ENCODE measurements at regions not wholly inside any gene's neighbourhood (a gene's known extent, or its start where the extent isn't known, plus 50 kb on each side); places are given as distances from the start of the nearest gene placed in this dataset.
"Not testable (repeated sequence)": the region's sequence is repeated elsewhere in the genome, so short reads cannot be mapped to it uniquely, and the experiment has no call there.

DNA sequence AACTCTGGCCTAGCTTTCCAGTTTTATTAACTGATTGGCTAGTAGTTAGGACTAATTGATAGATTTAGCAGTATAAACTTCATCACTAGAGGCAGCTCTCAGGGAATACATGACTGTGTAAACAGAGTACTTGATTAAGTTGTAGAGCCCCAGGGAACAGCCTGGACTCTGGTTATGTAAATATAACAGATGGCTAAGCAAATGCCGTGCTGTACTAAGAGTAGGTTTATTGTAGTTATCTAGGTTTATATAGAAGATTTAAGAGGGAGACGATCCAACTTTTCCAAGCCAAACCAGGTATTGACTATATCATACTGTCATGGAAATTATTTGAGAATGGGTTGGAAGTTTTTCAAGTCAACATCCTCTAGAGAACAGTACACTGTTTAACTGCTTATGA is 463.4 kb upstream of the GRID2 start:
- DNase-seq, result no peak

DNA sequence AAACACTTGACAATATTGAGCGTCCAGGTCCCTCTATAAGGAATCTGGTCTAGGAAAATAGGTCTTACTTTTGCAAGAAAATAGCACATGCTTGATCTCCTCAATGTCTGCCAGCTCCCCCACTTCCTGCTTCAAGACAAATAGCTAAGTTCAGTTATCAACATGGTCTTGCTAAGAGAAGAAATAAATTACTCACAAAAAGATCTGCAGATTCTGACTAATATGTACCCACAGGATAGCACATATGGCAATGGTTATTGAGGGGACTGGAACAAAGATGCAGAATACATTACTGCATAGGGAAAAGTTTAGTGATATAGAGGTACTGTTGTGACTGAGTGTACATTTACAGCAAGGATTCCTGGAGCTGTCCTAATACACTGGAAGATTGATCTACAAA is 457.5 kb upstream of the GRID2 start:
- DNase-seq, result no peak

DNA sequence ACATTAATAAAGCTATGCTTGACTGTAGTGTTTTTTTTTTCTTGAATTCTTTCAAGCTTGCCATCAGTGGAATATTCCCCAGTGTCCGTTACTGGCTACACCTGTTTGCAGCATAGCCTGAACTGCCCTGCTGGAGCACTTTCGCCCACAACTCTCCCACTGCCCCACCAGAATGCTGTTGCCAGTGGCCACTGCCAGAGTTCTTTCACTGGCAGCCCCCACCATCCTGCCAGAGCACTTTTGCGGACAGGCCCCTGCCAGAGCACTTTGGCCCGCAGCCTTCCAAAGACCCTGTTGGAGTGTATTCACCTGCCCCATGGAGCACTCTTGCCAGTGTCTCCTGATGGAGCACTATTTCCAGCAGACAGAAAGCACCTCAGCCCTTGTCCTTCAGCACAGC is 452.3 kb upstream of the GRID2 start:
- no peak for DNase-seq

DNA sequence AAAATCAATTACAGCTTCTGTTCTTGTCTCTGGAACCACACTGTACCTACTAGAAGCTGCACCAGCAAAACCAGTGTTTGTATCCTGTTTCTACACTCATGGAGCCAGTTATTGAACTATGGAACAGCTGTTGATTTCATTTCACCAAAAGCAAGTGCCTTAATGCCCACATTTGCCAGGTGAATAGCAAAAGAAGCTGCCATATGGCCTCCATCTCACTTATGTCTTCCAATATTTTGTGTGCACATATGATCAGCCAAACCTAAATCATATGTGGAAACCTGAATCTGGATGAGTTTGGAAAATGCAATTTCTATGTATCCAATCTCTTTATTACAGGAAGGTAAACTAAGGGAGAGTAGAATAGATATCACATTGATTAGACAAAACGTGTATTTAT is 415.8 kb upstream of the GRID2 start:
- DNase-seq, result no peak

DNA sequence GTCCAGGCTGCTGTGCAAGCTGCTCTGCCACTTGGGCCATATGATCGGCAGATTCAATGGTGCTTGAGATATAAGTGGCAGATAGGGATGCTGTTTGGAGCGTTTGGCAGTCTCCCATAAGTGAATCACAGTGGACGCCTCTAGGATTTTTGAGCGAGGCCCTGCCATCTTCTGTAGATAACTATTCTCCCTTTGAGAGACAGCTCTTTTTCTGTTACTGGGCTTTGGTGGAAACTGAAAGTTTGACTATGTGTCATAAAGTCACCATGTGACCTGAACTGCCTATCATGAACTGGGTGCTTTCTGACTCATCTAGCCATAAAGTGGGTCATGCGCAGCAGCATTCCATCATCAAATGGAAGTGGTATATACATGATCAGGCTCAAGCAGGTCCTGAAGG is 412.5 kb upstream of the GRID2 start:
- DNase-seq, result not testable (repeated sequence)

DNA sequence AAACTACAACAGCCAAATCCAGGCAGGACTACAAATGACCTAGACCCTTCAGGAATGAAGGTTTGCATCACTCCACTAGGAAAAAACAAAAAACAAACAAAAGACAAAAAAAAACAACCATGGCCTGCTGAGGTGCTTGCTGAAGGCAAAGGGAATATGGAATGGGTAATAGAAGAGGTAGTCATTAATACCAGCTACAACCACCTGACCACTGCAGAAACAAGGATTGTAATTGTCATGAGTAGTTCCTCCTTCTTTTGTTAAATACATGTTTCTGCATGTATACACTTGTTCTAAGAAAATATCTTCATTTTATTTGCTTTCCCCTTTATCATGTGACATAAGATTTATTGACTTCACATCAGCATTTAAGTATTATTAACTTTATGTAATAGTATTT is 409.8 kb upstream of the GRID2 start:
- no peak for DNase-seq

DNA sequence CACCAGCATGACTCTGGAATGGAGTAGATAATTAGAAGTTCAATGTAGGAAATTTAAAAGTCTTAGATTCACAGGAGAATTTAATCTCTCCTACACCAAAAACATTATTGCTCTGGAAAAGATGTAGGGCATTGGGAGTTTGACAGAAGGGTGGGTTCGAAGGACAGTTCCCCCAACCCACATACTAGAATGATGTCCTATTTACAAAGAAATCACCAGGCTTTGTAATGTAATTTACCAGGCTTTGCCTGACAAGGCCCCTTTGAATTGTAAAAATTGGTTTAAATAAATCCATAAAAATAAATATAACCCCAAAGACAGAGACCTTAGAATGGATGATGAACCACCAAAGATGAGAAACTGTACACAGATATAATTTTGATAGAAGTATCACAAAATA is 399.2 kb upstream of the GRID2 start:
- DNase-seq, result no peak

DNA sequence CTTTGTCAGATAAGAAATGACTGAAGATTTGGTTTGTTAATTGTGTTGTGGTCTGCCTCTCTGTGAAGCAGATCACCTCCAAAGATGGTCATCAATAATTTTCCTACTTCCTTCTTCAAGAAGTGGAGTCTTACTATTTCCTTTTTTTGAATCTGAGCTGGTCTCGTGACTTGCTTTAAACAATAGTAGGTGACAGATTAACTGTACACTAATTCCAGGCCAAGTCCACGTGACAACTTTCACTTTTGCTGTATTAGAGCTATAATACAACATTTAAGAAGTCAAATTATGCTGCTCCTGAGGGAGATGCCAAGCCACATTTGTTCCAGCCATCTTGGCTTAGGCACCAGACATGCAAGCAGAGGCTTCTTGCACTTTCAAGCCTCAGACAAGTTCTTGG is 393.8 kb upstream of the GRID2 start:
- DNase-seq, result no peak

DNA sequence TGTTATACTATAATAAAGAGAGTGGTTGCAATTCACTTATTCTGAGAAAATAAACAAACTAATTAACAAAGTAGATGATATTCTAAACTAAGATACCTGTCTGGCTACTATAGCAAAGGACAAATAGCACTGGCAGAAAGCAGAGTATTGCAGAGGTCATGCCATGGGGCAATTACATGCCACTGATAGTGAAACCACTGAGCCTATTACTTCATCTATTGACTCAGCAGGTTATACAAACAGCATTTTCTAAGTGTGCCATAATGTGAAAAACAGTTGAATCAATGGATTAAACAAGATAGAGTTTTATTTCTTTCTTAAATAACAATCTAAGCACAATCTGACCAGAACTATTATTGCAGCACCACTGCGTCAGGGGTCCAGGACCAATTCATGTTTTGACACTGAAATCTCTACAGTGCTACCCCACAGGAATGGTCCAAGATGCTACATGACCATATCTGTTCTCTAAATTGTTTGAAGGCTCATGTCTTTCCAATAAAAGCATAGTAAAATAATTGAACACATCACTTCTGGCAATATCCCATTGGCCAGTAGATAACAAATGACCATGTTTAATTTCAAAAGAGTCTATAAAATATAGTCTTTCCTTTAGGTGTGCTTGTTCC is 389.5 kb upstream of the GRID2 start:
- no peak for DNase-seq

DNA sequence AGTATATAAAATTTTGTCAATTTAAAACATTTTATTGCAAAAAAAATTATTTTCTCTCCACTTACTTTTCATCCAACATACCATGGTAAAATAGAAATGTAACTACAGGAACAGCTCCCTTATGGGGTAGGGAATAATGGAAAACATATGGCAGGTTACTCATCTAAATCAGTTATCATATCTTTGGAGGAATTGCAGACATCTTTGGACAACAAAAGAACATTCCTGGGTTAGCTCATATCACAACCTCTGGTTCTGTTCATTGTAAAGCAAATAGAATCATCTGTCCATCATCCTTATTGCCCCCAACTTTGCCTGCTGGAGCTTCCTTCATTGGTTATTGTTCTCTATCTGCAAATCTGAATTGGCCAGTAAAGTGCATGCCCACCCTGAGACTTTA is 387.5 kb upstream of the GRID2 start:
- DNase-seq, result no peak

DNA sequence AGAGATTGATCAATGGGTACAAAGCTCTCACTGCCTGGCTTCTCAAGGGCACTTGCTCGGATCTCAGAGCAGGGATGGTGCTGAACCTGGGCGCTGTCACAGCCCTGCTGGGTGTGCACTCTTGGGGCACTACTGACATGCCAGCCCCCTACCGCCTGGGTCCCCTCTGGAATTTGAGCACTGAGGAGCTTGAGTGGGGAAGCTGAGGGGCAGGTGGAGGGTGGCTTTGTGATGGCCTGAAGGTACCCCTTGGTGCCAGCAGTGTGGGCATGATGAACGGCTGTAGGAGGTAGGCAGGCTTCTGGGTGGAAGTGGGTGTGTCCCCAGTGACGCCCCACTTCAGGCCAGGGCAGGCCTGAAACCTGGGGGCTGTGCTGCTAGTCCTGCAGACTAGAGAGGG is 379.1 kb upstream of the GRID2 start:
- DNase-seq, result no peak

DNA sequence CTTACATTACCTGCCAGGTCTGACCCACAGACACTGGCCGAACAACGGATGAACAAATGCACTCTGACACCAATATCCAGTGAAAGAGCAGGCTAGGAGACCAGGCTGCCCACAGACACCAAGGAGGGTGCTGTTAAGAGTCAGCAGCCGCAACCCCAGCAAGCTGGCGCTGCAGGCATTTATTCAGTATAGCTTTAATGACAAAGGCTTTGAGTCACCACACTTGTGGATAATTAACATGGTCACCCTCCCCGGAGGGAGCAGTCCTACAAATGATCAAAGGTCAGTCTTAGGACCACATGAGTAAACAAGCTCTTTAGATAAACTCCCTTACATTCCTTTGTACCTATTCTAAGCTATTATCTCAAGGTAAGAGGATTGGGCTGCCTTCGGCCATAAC is 368.5 kb upstream of the GRID2 start:
- no peak for DNase-seq

DNA sequence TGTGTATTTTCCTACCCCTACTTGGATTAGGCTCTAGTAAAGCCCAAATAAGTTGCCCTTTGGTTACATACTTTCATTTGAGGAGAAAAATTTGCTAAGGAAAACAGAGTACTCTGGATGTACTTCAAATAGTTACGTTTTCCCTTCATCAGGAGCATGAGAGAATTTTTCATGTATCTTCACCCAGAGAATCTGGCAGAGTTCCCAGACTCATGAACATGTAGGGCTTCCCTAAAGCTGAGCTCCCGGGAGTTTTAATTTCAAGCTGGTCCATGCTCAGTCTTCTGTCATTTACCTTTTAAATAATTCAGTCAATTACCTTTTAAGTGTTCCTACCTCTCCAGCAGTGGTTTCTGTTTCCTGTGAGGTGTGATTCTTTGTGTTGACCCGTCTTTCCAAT is 367.5 kb upstream of the GRID2 start:
- DNase-seq, result no peak

DNA sequence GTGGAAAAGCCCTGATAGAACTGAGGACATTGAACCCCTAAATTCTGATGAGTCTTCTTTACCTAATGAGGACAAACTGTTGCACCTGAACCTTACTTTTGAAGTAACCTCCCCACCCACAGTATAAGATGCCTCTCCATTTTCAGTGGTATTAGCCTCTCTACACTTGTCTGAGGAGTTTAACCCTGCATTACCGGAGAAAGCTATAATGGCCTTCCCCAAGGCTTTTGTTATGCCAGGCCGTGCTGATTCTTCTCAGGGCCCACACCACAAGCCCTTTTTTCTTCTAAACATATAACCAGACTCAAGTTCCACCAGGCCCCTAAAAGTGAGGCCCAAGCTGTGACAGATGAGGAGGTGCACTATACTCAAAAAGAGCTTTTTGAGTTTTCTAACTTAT is 345.8 kb upstream of the GRID2 start:
- DNase-seq, result no peak

DNA sequence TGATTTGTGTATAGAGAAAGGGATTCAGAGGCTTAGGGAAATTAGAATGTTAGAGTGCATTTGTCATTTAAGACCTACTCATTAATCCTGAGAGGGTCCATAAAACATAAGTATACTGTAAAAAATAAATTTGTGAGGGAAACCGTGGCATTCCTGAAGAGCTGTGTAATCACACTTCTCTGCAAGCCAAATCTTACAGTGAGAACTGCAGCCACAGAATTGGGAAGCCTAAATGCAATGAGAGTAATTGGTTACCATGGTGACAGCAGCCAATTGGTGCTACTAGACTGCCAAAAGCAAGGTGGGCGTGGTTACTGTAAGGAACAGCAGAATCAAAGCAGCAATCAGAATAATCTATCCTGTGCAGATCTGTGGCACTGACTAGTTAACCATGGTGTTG is 345.2 kb upstream of the GRID2 start:
- DNase-seq, result peak; percentile 5

DNA sequence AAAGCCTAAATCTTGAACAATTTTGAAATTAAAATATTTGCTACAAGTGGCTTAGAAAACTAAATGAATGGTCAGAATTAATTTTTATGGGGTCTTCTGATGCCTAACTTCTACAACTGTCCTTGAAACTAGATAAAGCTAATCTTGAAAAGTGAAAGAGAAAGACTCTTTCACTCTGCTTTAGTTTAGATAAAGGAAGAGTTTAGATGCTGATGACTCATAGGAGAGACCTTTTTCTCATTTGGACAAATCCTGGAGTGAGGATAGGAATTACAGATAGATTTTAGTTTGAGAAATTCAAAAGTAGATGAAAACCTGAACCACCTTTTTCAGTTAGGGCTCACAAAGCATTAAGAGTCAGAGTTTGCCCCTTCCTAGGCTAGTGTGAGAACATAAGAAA is 342.3 kb upstream of the GRID2 start:
- no peak for DNase-seq

DNA sequence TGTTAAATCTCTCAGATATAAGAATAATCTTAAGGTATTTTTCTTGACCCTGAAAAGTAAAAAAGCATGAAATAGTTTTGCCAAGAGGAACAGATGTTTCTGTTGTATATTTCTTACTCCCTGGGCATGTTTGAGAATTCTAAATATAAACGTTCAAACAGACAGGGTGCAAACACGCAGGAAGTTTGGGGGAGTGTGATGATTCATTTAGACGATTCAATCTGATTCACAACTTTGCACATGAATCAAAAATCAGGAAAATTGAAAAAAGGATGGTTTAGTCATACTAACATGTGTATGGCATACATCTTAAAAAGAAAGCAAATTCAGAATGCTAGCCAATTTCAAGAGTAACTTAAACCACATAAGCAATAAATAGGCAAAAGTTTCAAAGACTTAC is 340.3 kb upstream of the GRID2 start:
- DNase-seq, result no peak

DNA sequence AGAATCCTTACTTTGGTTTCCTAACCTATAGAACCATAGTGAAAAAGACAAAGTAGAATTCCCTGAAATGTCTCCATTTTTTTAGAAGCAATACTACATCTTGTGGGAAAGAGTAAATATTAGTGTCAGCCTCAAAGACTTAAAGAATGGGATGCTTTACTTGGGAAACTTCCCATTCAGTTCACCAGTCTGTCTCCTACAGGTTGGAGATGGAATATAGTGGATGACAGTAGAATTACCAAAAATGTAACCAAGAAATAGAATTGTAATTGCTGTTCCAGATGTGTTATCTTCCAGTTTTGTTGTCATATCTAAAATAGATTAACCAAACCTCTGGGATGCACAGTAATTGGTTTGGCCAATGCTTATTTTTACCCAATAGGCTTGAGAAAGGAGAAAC is 338.6 kb upstream of the GRID2 start:
- DNase-seq, result no peak

DNA sequence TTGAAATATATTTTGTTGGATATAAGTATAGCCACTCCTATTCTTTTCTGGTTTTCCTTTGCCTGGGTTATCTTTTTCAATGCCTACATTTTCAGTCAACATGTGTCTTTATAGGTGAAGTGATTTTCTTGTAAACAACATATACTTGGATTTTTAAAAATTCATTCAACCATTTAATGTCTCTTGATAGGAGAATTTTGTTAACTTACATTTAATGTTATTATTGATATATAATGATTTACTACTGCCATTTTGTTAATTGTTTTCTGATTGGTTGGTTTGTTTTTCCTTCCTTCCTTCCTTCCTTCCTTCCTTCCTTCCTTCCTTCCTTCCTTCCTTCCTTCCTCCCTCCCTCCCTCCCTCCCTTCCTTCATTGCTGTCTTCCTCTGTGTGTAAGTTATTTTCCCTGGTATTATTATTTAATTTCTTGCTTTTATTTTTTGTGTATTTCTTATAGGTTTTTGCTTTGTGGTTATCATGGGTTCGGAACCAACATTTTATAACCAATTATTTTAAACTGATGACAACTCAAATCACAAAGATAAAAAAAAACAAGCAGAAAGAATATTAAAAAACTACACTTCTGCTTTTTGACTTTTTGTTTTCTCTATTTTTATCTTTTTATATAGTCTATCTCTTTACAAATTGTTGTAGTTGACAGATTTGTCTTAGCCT is 330.1 kb upstream of the GRID2 start:
- no peak for DNase-seq

DNA sequence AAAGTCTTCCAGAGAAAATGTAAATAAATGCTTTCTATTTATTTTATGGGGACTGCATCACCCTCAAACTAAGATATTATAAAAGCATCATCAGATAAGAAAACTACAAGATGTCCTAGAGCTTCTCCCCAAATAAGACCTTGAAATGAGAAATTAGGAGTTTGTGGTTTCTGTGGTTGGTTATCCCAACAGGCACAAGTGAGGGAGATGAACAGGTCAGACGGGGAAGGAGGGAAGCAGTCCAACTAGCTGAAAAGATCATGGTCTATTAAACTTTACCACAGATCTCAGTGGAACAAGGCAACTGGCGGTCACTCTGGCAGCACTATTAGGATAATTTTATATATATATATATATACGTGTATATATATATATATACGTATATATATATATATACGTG is 319.3 kb upstream of the GRID2 start:
- no peak for DNase-seq

DNA sequence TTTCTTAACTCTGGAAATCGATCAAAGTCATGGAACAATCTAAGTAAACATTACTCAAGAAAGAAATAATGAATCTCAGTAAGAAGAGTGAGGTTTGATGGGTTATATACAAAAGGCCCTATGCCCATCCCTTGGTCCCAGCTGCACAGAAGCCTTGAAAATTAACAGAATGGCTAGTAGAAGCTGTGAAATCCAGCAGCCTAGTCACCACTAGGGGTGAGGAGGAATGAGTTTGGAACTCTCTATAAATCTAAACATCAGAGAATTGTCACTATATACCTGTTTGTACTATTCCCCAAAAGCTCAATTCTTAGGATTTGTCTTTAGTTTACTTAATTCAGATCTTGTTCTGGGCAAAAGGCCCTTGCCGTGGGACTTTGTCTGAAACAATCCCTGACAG is 313.9 kb upstream of the GRID2 start:
- DNase-seq, result no peak

DNA sequence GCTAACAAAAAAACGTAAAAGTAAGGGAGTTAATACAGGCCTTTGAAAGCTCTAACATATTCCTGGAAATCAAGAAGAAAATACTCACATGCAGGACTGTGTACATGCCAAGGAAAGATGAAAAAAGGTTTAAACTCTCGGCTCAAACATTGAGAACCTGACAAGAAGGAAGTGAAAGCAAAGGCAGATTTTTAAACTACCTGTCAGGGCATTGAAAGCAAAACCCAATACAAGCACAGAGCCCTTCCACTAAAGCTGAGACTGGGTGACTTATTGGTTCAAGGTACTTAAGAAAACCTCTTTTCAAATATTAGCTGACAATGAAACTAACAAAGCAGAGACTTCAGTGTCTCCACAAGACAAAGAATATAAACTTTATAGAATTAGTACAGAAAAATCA is 313.0 kb upstream of the GRID2 start:
- no peak for DNase-seq

DNA sequence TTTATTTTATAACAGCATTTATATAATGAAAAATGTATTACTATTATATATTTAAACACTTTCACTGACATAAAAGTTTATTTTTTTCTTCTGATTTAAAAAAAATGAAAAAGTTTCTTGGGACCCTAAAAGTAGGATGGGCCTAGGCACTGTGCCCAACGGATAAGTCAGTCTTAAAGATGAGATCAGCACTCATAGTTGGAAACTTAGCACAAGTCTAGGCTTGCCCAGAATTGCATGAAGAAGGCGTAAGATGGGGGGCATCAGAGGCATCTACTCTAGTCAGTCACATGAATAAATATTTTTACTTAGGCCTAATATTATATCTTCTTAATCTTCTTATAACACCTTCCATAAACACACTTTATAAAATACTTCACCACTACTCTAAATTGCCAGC is 306.7 kb upstream of the GRID2 start:
- DNase-seq, result no peak

DNA sequence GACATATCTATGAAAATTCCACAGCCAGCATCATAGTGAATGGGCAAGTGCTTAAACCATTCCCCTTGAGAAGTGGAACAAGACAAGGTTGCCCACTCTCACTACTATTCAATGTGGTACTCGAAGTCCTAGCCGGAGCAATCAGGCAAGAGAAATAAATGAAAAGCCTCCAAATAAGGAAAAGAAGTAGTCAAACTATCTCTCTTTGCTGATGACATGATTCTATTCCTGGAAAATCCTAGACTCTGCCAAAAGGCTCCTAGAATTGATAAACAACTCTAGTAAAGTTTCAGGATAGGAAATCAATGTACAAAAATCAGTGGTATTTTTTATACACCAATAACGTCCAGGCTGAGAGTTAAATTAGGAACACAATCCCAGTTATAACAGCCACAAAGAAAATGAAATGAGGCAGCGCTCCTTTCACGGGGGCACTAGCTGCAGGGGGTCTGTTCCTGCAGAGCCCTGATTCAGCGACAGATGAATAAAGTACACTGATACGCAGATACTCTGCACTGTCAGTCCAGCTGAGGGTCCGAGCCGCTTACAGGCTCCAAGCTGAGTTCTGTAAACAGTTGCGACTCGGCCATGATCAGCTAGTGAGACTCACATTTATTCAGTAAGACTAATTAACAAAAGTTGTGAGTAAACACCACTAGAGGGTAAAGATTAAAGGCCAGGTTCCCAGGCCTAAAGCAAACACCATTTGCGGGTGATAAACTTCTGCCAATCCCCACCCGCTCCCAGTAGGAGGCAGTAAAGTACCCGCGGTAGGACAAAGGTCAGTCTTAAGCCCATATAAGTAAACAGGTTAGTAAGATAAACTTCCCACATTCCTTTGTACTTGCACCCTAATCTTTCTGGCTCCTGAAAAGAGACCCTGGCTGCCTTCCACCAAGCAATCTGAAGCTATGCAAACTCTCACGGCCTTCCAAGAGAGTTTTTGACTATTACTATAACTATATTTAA is 290.6 kb upstream of the GRID2 start:
- no peak for DNase-seq

Data from skin of body (tissue), 1 donor.